ENCODE measurements at regions not wholly inside any gene's neighbourhood (a gene's known extent, or its start where the extent isn't known, plus 50 kb on each side); places are given as distances from the start of the nearest gene placed in this dataset.

DNA sequence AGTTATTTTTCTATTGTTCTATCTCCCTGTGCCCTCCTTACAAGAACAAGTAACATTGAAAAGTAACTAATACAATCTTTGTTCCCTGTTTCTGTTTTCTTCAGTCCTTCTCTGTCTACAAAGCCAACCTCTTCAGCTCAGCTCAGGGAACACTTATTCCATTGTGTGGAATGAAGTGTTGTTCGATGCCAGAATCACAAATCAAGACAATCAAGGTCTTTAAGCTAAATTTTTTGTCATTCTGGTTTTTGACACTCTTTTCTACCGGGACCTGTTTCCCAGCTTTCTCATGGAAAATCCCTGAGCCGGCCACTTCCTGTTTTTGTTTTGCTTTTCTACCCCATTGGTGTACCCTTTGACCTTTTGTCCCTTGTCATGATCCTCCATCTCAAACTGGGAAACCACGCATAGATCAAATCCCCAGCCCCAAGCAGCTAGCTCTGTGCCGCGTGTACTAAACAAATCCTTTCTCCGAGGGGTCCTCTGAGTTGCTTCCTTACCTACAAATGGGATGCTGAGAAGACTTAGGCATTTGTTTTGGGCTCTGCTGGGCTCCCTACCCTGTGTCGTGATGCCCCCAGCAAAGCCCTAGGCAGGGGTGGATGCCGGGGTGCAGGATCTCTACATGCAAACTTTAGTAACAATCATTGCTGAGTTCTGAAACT is 141.8 kb downstream of the TOMM20 start:
- peaks cover 28 to 72% of the 10 kb centered on the region in 2 donors for H3K4me1 ChIP-seq (ENCODE audit: control insufficient read depth in 1 of 2, low read depth in 2 of 2)
- H3K4me3 ChIP-seq: peak overlapping the region; percentile 29
- no peaks in the 10 kb centered on the region for H3K9me3 ChIP-seq
- no peaks in the 10 kb centered on the region for H3K36me3 ChIP-seq
- H3K27ac ChIP-seq: peak overlapping the region; percentile 93 to 99
- H3K27me3 ChIP-seq (replicated peaks; ENCODE audit: insufficient read depth): no peaks in the 10 kb centered on the region
- ATAC-seq (ENCODE audit: insufficient number of reproducible peaks, low FRiP score, low read depth): no peak
- TF ChIP-seq CTCF (IDR thresholded peaks at IDR 0.05): no peak
- no peak for DNase-seq (ENCODE audit: low spot score)

- no peak for ATAC-seq (ENCODE audit: insufficient number of reproducible peaks, low FRiP score, low read depth)
- H3K4me1 ChIP-seq (ENCODE audit: control insufficient read depth in 1 of 2, low read depth in 2 of 2): peaks cover 36 to 84% of the 10 kb centered on the region in 2 donors
These were observed 142.9 kb downstream of the TOMM20 start for GRCh38 chr1:234985516-234986294.

GRCh38 chr1:234985007-234985370 is 143.6 kb downstream of the TOMM20 start:
- Histone ChIP-seq H3K9me3 (no peaks in the 10 kb centered on the region), H3K27ac (peak overlapping the region; percentile 93 to 99), H3K4me1 (ENCODE audit: control insufficient read depth in 1 of 2, low read depth in 2 of 2) (peaks cover 43 to 91% of the 10 kb centered on the region in 2 donors), H3K27me3 (replicated peaks; ENCODE audit: insufficient read depth) (no peaks in the 10 kb centered on the region), H3K4me3 (no peak overlapping the region), H3K36me3 (no peaks in the 10 kb centered on the region)
- TF ChIP-seq CTCF (IDR thresholded peaks at IDR 0.05): no peak
- DNase-seq (ENCODE audit: low spot score): no peak
- ATAC-seq (ENCODE audit: insufficient number of reproducible peaks, low FRiP score, low read depth): no peak

More at GRCh38 chr1:234985516-234986294, 142.9 kb downstream of the TOMM20 start:
- Histone ChIP-seq H3K36me3 (no peaks in the 10 kb centered on the region), H3K4me3 (no peak overlapping the region), H3K27ac (peak overlapping the region; percentile 93 to 99), H3K27me3 (replicated peaks; ENCODE audit: insufficient read depth) (no peaks in the 10 kb centered on the region), H3K9me3 (no peaks in the 10 kb centered on the region)
- TF ChIP-seq CTCF (IDR thresholded peaks at IDR 0.05): no peak
- no peak for DNase-seq (ENCODE audit: low spot score)

DNA sequence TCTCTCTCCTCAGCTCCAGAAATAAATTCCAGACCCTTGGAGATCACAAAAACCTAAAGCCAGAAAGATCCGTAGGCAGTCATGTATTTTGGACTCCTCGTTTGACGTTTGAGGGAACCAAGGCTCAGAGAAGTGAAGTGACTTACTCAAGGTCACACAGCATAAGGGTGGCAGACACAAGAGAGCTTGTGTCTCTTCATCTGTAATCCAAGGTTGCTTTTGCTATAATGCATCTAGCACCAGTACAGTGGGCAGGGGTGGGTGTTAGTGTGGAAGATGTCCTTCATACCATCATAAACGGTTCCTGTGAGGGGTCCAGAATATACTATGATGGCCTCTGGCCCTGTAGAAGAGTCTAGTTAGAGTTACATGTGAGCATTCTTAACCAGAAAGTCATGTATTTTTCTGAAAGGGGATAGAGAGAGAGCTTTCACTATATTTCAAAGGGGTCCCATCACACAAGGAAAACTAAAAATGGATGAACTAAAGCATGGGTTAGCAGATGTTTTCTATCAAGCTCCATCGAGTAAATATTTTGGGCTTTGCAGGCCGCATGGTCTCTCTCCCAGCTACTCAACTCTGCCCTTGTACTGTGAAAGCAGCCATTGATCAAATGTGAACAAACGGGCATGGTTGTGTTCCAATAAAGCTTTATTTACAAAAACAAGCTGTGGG is 144.9 kb downstream of the TOMM20 start:
- no peak overlapping the region for H3K4me3 ChIP-seq
- no peaks in the 10 kb centered on the region for H3K9me3 ChIP-seq
- TF ChIP-seq CTCF (IDR thresholded peaks at IDR 0.05): no peak
- H3K36me3 ChIP-seq: no peaks in the 10 kb centered on the region
- ATAC-seq (ENCODE audit: insufficient number of reproducible peaks, low FRiP score, low read depth) (no peak), DNase-seq (ENCODE audit: low spot score) (no peak)
- peak overlapping the region; percentile 93 to 99 for H3K27ac ChIP-seq
- no peaks in the 10 kb centered on the region for H3K27me3 ChIP-seq (replicated peaks; ENCODE audit: insufficient read depth)
- peaks cover 54 to 97% of the 10 kb centered on the region in 2 donors for H3K4me1 ChIP-seq (ENCODE audit: control insufficient read depth in 1 of 2, low read depth in 2 of 2)

DNA sequence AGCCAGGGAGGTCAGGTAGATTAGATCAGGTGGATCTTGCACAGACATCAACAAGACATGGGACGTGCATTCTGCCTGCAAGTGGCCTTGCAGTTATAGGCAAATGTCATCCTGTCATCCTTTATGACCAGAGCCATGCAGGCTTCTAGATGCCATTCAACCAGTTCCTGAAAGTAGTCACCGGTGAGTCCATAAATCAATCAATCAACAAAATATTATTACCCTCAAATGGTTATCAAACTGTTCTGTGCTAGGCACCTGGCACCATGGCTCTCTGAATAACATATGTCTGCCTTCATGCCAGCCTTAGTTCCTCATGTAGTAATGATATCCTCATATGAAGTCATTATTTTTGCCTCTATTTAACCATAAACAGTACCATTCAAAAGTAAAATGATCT is 146.9 kb downstream of the TOMM20 start:
- ATAC-seq (ENCODE audit: insufficient number of reproducible peaks, low FRiP score, low read depth) (no peak), DNase-seq (ENCODE audit: low spot score) (no peak)
- H3K4me3 ChIP-seq: no peak overlapping the region
- TF ChIP-seq CTCF (IDR thresholded peaks at IDR 0.05): no peak
- H3K27ac ChIP-seq: peak overlapping the region; percentile 93 to 99
- peaks cover 47 to 86% of the 10 kb centered on the region in 2 donors for H3K4me1 ChIP-seq (ENCODE audit: control insufficient read depth in 1 of 2, low read depth in 2 of 2)
- no peaks in the 10 kb centered on the region for H3K27me3 ChIP-seq (replicated peaks; ENCODE audit: insufficient read depth)
- H3K9me3 ChIP-seq: no peaks in the 10 kb centered on the region
- no peaks in the 10 kb centered on the region for H3K36me3 ChIP-seq

Measured in thoracic aorta (tissue), 2 donors.